HepG2 (cell line): ENCODE measurements at regions not wholly inside any gene's neighbourhood (a gene's known extent, or its start where the extent isn't known, plus 50 kb on each side); places are given as distances from the start of the nearest gene placed in this dataset.

Experiments
- ATAC-seq: fragments of 200-7000 bp; cut with Tn5 transposase; 3 replicates; pipeline ENCODE4 v1.9.1; 2020; ENCODE audit warnings: mild to moderate bottlenecking, moderate library complexity
- BruUV-seq: library from RNA; stranded (reverse); fragments of 400-500 nt; replicated peaks from 2 replicates; lab custom pipeline; 2021; lab: Mats Ljungman, UMichigan
- CTCF ChIA-PET: fragments of 300-600 bp; formaldehyde crosslinking; extraction: SDS; loops from one replicate; lab custom pipeline; 2021; ENCODE audit warnings: low total read pairs, inconsistent platforms, low intra/inter-chr PET ratio; lab: Yijun Ruan, JAX
- POLR2A ChIA-PET: fragments of 350-600 bp; sonication (Branson Sonifier 250); formaldehyde crosslinking; loops from one replicate; lab custom pipeline; 2020; ENCODE audit warnings: antibody characterized with exemption, inconsistent platforms; lab: Yijun Ruan, JAX
- DNase-seq: peaks from one replicate; pipeline ENCODE4 v3.0.0-alpha.2; 2015; ENCODE audit warnings: low spot score
- FAIRE-seq: peaks from 3 replicates; lab custom pipeline; 2011; peaks lifted over from hg19 to GRCh38; lab: Jason Lieb, UNC
- H2AFZ ChIP-seq: one replicate; pipeline ENCODE4 v1.6.1; 2011; ENCODE audit warnings: low read length, inconsistent platforms
- H3K27ac ChIP-seq: fragments of 300-600 bp; 3 replicates; pipeline ENCODE4 v1.8.0; 2011; ENCODE audit warnings: mixed run types, mild to moderate bottlenecking, mixed read lengths, low read length, inconsistent platforms; ENCODE audit not compliant: insufficient read depth; ENCODE audit errors: extremely low read length
- H3K27me3 ChIP-seq, 2 experiments: fragments of 200-600 bp in 1 of 2; 2 replicates in 1 of 2; 3 replicates in 1 of 2; pipeline versions ENCODE4 v1.6.0 to v1.8.0; 2011; ENCODE audit warnings: low read length in 2 of 2, mild to moderate bottlenecking in 2 of 2, moderate library complexity in 2 of 2, inconsistent platforms in 1 of 2; ENCODE audit not compliant: insufficient read depth in 2 of 2, control insufficient read depth in 1 of 2
- H3K36me3 ChIP-seq, 2 experiments: fragments of 200-600 bp in 1 of 2; replicated peaks in 1 of 2; 2 replicates in 1 of 2; 3 replicates in 1 of 2; pipeline versions ENCODE4 v1.5.1 to v1.8.0; 2011; ENCODE audit warnings: low read length in 2 of 2, inconsistent platforms in 1 of 2; ENCODE audit not compliant: insufficient read depth in 2 of 2, control insufficient read depth in 1 of 2
- H3K4me1 ChIP-seq: 2 replicates; pipeline ENCODE4 v1.5.1; 2012; ENCODE audit warnings: low read length, inconsistent platforms; ENCODE audit not compliant: insufficient read depth
- H3K4me2 ChIP-seq: 2 replicates; pipeline ENCODE4 v1.6.0; 2011; ENCODE audit warnings: low read depth, low read length, inconsistent platforms
- H3K4me3 ChIP-seq, 3 experiments: fragments of 200-600 bp in 1 of 3; sonication (generic), shearing (Covaris generic) in 1 of 3; replicated peaks in 1 of 3; 2 replicates each; pipeline ENCODE4 v1.5.1; 2011 to 2016; ENCODE audit warnings: low read length in 3 of 3, inconsistent platforms in 2 of 3, low read depth in 2 of 3, mild to moderate bottlenecking in 2 of 3, control low read depth in 1 of 3, mixed read lengths in 1 of 3; ENCODE audit not compliant: insufficient read depth in 1 of 3
- H3K79me2 ChIP-seq: one replicate; pipeline ENCODE4 v1.6.1; 2011; ENCODE audit warnings: low read length, inconsistent platforms; ENCODE audit not compliant: insufficient read depth
- H3K9ac ChIP-seq: 2 replicates; pipeline ENCODE4 v1.6.0; 2011; ENCODE audit warnings: mild to moderate bottlenecking, low read depth, low read length, inconsistent platforms; ENCODE audit not compliant: insufficient read depth
- H3K9me3 ChIP-seq: 2 replicates; pipeline ENCODE4 v1.5.1; 2012; ENCODE audit warnings: mild to moderate bottlenecking, low read length
- H4K20me1 ChIP-seq: 2 replicates; pipeline ENCODE4 v1.6.0; 2011; ENCODE audit warnings: inconsistent platforms, mild to moderate bottlenecking, low read length, moderate library complexity; ENCODE audit not compliant: insufficient read depth
- ELK4 ChIP-seq: sonication (generic); formaldehyde crosslinking; IDR thresholded peaks from 2 replicates; pipeline ENCODE4 v1.9.0; 2021; ENCODE audit warnings: missing genetic modification reagents, borderline replicate concordance
- GLMP ChIP-seq: sonication (generic); formaldehyde crosslinking; IDR thresholded peaks from 2 replicates; pipeline ENCODE4 v1.9.0; 2021; ENCODE audit warnings: missing genetic modification reagents, mild to moderate bottlenecking, borderline replicate concordance
- HNRNPH1 ChIP-seq: fragments of 200-400 bp; formaldehyde crosslinking; optimal IDR thresholded peaks from 2 replicates; pipeline ENCODE3; 2017; ENCODE audit warnings: mild to moderate bottlenecking, low read depth, low read length
- NCOA5 ChIP-seq: sonication (generic); formaldehyde crosslinking; IDR thresholded peaks from 2 replicates; pipeline ENCODE4 v1.4.0; 2020; ENCODE audit warnings: missing genetic modification reagents
- RXRA ChIP-seq: sonication (generic); formaldehyde crosslinking; IDR thresholded peaks from 2 replicates; pipeline ENCODE4 v1.5.1; 2020; ENCODE audit warnings: missing genetic modification reagents
- SNRNP70 ChIP-seq: fragments of 200-400 bp; formaldehyde crosslinking; IDR thresholded peaks from 2 replicates; pipeline ENCODE4 v1.6.1; 2017; ENCODE audit warnings: mild to moderate bottlenecking, low read depth, low read length, moderate library complexity
- ZNF160 ChIP-seq: sonication (generic); formaldehyde crosslinking; IDR thresholded peaks from 2 replicates; pipeline ENCODE4 v1.8.0; 2022; ENCODE audit warnings: mild to moderate bottlenecking, inconsistent platforms, missing genetic modification reagents
- ZNF564 ChIP-seq: sonication (generic); formaldehyde crosslinking; IDR thresholded peaks from 2 replicates; pipeline ENCODE4 v1.8.1; 2023; ENCODE audit warnings: mild to moderate bottlenecking, missing genetic modification reagents
- ZNF670 ChIP-seq: sonication (generic); formaldehyde crosslinking; IDR thresholded peaks from 2 replicates; pipeline ENCODE4 v1.8.0; 2022; ENCODE audit warnings: mild to moderate bottlenecking, missing genetic modification reagents, borderline replicate concordance
- WGBS: methylation state at CpG from one replicate; pipeline ENCODE4 v1.1.6; 2017; ENCODE audit warnings: low lambda C conversion rate; 5-methylcytosine and 5-hydroxymethylcytosine counted together
- in situ Hi-C: cut with HindIII; loops from 2 replicates; pipeline ENCODE4 v1.10.0; 2017; ENCODE audit warnings: low pct_unique_long_range_greater_than_20kb; ENCODE audit not compliant: extremely low pct_ligation_motif_present
- intact Hi-C: fragments of 100-400 bp; cut with micrococcal nuclease; formaldehyde crosslinking; loops from one replicate; pipeline ENCODE4 v1.10.0; 2022; ENCODE audit not compliant: unreplicated experiment
- TF ChIP-seq, protein P1 (sequence below): sonication (generic); formaldehyde crosslinking; IDR thresholded peaks from 2 replicates; pipeline ENCODE4 v1.4.0; 2020; ENCODE audit warnings: missing genetic modification reagents
- TF ChIP-seq, protein P2 (sequence below): sonication (generic); formaldehyde crosslinking; IDR thresholded peaks from 2 replicates; pipeline ENCODE4 v1.5.0; 2020; ENCODE audit warnings: mild to moderate bottlenecking, missing genetic modification reagents

DNA sequence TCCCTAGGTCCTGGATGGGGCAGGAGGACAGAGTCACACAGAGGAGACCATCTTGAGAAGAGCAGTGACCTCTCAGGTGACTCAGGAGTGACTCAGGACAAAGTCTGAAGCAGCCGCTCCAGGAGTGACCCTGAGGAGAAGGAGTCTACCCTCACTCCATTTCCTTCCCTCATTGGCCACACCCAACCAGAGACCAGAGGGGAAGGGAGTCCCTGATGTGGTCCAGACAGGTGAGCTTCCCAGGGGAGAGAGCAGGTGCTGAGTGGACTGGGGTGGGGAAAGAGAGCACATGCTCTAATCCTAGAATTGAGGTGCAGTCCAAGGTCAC, 75.5 kb upstream of the MEDAG start:
- POLR2A ChIA-PET: interaction anchor here (1.7 kb wide), 1 partner anchor 523 kb away, joined by 3 read pairs; the partner anchor contains the start of gene KATNAL1
- no peak overlapping the region for H3K9ac ChIP-seq

More for the DNA sequence above, 75.5 kb upstream of the MEDAG start:
- intact Hi-C loops: no loop called here
- Histone ChIP-seq H4K20me1 (no peaks in the 10 kb centered on the region), H3K27me3 (no peaks in the 10 kb centered on the region), H3K27ac (no peak overlapping the region), H3K79me2 (no peaks in the 10 kb centered on the region), H2AFZ (no peak overlapping the region), H3K9me3 (no peaks in the 10 kb centered on the region), H3K4me2 (peak overlapping the region; percentile 13), H3K4me3 (no peak overlapping the region), H3K36me3 (no peaks in the 10 kb centered on the region), H3K4me1 (peaks cover 65% of the 10 kb centered on the region)
- DNase-seq (no peak), ATAC-seq (no peak), FAIRE-seq (no peak)
- no TSS peak for BruUV-seq
- TF ChIP-seq ZNF160 (CRISPR knock-in tag) (no peak), SNRNP70 (no peak), RXRA (CRISPR knock-in tag) (no peak), HNRNPH1 (no peak), NCOA5 (no peak), ZNF564 (CRISPR knock-in tag) (no peak), ZNF670 (no peak), ELK4 (no peak), GLMP (CRISPR knock-in tag) (no peak)
- TF ChIP-seq, protein P1, sequence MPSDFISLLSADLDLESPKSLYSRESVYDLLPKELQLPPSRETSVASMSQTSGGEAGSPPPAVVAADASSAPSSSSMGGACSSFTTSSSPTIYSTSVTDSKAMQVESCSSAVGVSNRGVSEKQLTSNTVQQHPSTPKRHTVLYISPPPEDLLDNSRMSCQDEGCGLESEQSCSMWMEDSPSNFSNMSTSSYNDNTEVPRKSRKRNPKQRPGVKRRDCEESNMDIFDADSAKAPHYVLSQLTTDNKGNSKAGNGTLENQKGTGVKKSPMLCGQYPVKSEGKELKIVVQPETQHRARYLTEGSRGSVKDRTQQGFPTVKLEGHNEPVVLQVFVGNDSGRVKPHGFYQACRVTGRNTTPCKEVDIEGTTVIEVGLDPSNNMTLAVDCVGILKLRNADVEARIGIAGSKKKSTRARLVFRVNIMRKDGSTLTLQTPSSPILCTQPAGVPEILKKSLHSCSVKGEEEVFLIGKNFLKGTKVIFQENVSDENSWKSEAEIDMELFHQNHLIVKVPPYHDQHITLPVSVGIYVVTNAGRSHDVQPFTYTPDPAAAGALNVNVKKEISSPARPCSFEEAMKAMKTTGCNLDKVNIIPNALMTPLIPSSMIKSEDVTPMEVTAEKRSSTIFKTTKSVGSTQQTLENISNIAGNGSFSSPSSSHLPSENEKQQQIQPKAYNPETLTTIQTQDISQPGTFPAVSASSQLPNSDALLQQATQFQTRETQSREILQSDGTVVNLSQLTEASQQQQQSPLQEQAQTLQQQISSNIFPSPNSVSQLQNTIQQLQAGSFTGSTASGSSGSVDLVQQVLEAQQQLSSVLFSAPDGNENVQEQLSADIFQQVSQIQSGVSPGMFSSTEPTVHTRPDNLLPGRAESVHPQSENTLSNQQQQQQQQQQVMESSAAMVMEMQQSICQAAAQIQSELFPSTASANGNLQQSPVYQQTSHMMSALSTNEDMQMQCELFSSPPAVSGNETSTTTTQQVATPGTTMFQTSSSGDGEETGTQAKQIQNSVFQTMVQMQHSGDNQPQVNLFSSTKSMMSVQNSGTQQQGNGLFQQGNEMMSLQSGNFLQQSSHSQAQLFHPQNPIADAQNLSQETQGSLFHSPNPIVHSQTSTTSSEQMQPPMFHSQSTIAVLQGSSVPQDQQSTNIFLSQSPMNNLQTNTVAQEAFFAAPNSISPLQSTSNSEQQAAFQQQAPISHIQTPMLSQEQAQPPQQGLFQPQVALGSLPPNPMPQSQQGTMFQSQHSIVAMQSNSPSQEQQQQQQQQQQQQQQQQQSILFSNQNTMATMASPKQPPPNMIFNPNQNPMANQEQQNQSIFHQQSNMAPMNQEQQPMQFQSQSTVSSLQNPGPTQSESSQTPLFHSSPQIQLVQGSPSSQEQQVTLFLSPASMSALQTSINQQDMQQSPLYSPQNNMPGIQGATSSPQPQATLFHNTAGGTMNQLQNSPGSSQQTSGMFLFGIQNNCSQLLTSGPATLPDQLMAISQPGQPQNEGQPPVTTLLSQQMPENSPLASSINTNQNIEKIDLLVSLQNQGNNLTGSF (CRISPR knock-in tag): no peak
- TF ChIP-seq, protein P2, sequence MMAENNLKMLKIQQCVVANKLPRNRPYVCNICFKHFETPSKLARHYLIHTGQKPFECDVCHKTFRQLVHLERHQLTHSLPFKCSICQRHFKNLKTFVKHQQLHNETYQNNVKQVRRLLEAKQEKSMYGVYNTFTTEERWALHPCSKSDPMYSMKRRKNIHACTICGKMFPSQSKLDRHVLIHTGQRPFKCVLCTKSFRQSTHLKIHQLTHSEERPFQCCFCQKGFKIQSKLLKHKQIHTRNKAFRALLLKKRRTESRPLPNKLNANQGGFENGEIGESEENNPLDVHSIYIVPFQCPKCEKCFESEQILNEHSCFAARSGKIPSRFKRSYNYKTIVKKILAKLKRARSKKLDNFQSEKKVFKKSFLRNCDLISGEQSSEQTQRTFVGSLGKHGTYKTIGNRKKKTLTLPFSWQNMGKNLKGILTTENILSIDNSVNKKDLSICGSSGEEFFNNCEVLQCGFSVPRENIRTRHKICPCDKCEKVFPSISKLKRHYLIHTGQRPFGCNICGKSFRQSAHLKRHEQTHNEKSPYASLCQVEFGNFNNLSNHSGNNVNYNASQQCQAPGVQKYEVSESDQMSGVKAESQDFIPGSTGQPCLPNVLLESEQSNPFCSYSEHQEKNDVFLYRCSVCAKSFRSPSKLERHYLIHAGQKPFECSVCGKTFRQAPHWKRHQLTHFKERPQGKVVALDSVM (CRISPR knock-in tag): no peak
- CTCF ChIA-PET: no interaction called here
- in situ Hi-C loops: no loop called here
- WGBS: 50% methylated on average over 1 of the region's 1 CpG
